MCF 10A (cell line): ENCODE measurements at regions not wholly inside any gene's neighbourhood (a gene's known extent, or its start where the extent isn't known, plus 50 kb on each side); places are given as distances from the start of the nearest gene placed in this dataset.
"Not testable (repeated sequence)": the region's sequence is repeated elsewhere in the genome, so short reads cannot be mapped to it uniquely, and the experiment has no call there.

ENCODE experiments used
- BruUV-seq: library from RNA; stranded (reverse); fragments of 400-500 nt; replicated peaks from 2 replicates; lab custom pipeline; 2021; lab: Mats Ljungman, UMichigan
- CTCF ChIA-PET: fragments of 300-600 bp; sonication (Branson Sonifier 250); formaldehyde crosslinking; extraction: SDS; loops from one replicate; lab custom pipeline; 2021; ENCODE audit warnings: antibody characterized with exemption, inconsistent platforms; lab: Yijun Ruan, JAX
- POLR2A ChIA-PET: fragments of 300-600, 350-650 bp; sonication (Branson Sonifier 250); formaldehyde crosslinking; extraction: SDS; loops from one replicate; lab custom pipeline; 2020; ENCODE audit warnings: antibody characterized with exemption, inconsistent platforms; lab: Yijun Ruan, JAX
- DNase-seq: peaks from one replicate; pipeline ENCODE4 v3.0.0-alpha.2; 2018; ENCODE audit not compliant: unreplicated experiment
- H3K27ac Mint-ChIP-seq: one replicate; pipeline ENCODE4 v1.8.0; 2022; ENCODE audit warnings: mild to moderate bottlenecking, low read depth, mixed read lengths; ENCODE audit not compliant: unreplicated experiment
- H3K27me3 Mint-ChIP-seq: one replicate; pipeline ENCODE4 v1.8.0; 2022; ENCODE audit warnings: mixed read lengths; ENCODE audit not compliant: insufficient read depth, unreplicated experiment
- H3K36me3 Mint-ChIP-seq: one replicate; pipeline ENCODE4 v1.8.0; 2022; ENCODE audit warnings: mild to moderate bottlenecking, moderate library complexity, mixed read lengths; ENCODE audit not compliant: insufficient read depth, unreplicated experiment
- H3K4me1 Mint-ChIP-seq: one replicate; pipeline ENCODE4 v1.8.0; 2022; ENCODE audit warnings: mixed read lengths; ENCODE audit not compliant: insufficient read depth, unreplicated experiment
- H3K4me3 Mint-ChIP-seq: one replicate; pipeline ENCODE4 v1.8.0; 2022; ENCODE audit warnings: mild to moderate bottlenecking, moderate library complexity, mixed read lengths; ENCODE audit not compliant: unreplicated experiment
- H3K9me3 Mint-ChIP-seq: one replicate; pipeline ENCODE4 v1.8.0; 2022; ENCODE audit warnings: mixed read lengths; ENCODE audit not compliant: unreplicated experiment
- CTCF ChIP-seq: fragments of 200-600 bp; IDR thresholded peaks from one replicate; pipeline ENCODE4 v1.8.0; 2022; ENCODE audit warnings: antibody characterized with exemption, mild to moderate bottlenecking; ENCODE audit not compliant: unreplicated experiment
- intact Hi-C: fragments of 100-400 bp; cut with micrococcal nuclease; formaldehyde crosslinking; loops from 2 replicates; pipeline ENCODE4 v1.14.1; 2022

GRCh38 chr15:77865106-77865610 is 212.4 kb downstream of the TBC1D2B start:
- Mint-ChIP-seq H3K36me3 (no peaks in the 10 kb centered on the region), H3K27ac (no peak overlapping the region), H3K9me3 (no peaks in the 10 kb centered on the region), H3K4me1 (no peaks in the 10 kb centered on the region), H3K27me3 (no peaks in the 10 kb centered on the region), H3K4me3 (no peak overlapping the region)
- ChIA-PET POLR2A (no interaction called here), CTCF (no interaction called here)
- no peak for DNase-seq
- intact Hi-C loops, result no loop called here
- no TSS peak for BruUV-seq
- no peak for TF ChIP-seq CTCF

GRCh38 chr15:77864211-77865105 is 213.1 kb downstream of the TBC1D2B start:
- ChIA-PET CTCF (interaction anchor here (0.6 to 1.4 kb wide), 2 partner anchors 11 to 130 kb away, joined by 3 to 5 read pairs; no protein-coding TSS in a partner anchor), POLR2A (no interaction called here)
- no TSS peak for BruUV-seq
- no peak for TF ChIP-seq CTCF
- intact Hi-C loops, result no loop called here
- Mint-ChIP-seq H3K4me3 (no peak overlapping the region), H3K27ac (no peak overlapping the region), H3K9me3 (no peaks in the 10 kb centered on the region), H3K4me1 (no peaks in the 10 kb centered on the region), H3K27me3 (no peaks in the 10 kb centered on the region), H3K36me3 (no peaks in the 10 kb centered on the region)
- DNase-seq, result no peak

- no peak overlapping the region for H3K4me3 Mint-ChIP-seq
- H3K27ac Mint-ChIP-seq, result no peak overlapping the region
- no peak for TF ChIP-seq CTCF
- no peak for DNase-seq
- H3K9me3 Mint-ChIP-seq, result no peaks in the 10 kb centered on the region
- no TSS peak for BruUV-seq
- CTCF ChIA-PET, result interaction anchor here (0.6 to 1.4 kb wide), 2 partner anchors 12 to 129 kb away, joined by 3 to 5 read pairs; no protein-coding TSS in a partner anchor
- no peaks in the 10 kb centered on the region for H3K27me3 Mint-ChIP-seq
- H3K4me1 Mint-ChIP-seq, result no peaks in the 10 kb centered on the region
- no peaks in the 10 kb centered on the region for H3K36me3 Mint-ChIP-seq
- POLR2A ChIA-PET, result no interaction called here
- intact Hi-C loops, result no loop called here
Observed at GRCh38 chr15:77863491-77864105, 213.9 kb downstream of the TBC1D2B start.

GRCh38 chr15:77862651-77863104 is 214.8 kb downstream of the TBC1D2B start:
- Mint-ChIP-seq H3K9me3 (no peaks in the 10 kb centered on the region), H3K4me1 (no peaks in the 10 kb centered on the region), H3K4me3 (no peak overlapping the region), H3K27me3 (no peaks in the 10 kb centered on the region), H3K27ac (no peak overlapping the region), H3K36me3 (no peaks in the 10 kb centered on the region)
- no peak for TF ChIP-seq CTCF
- intact Hi-C loops, result no loop called here
- CTCF ChIA-PET, result no interaction called here
- BruUV-seq, result no TSS peak
- POLR2A ChIA-PET, result no interaction called here
- DNase-seq, result no peak

- H3K27ac Mint-ChIP-seq, DNase-seq, H3K4me1 Mint-ChIP-seq, intact Hi-C loops, H3K27me3 Mint-ChIP-seq, H3K9me3 Mint-ChIP-seq, H3K36me3 Mint-ChIP-seq, BruUV-seq, POLR2A ChIA-PET, CTCF ChIA-PET, H3K4me3 Mint-ChIP-seq: not testable (repeated sequence)
Observed at GRCh38 chr15:77861997-77862635, 215.4 kb downstream of the TBC1D2B start.
